GM19438 (cell line): ENCODE measurements at regions not wholly inside any gene's neighbourhood (a gene's known extent, or its start where the extent isn't known, plus 50 kb on each side); places are given as distances from the start of the nearest gene placed in this dataset.

Experiments
- ATAC-seq: cut with Tn5 transposase; IDR thresholded peaks from one replicate; pipeline ENCODE4 v1.9.1; 2021; ENCODE audit warnings: low read depth; ENCODE audit not compliant: unreplicated experiment

- ATAC-seq = no peak
Measured at GRCh38 chr2:228866044-228866443, 405.0 kb downstream of the PID1 start.

- ATAC-seq = no peak
Measured at GRCh38 chr2:228864131-228864530, 407.0 kb downstream of the PID1 start.

DNA sequence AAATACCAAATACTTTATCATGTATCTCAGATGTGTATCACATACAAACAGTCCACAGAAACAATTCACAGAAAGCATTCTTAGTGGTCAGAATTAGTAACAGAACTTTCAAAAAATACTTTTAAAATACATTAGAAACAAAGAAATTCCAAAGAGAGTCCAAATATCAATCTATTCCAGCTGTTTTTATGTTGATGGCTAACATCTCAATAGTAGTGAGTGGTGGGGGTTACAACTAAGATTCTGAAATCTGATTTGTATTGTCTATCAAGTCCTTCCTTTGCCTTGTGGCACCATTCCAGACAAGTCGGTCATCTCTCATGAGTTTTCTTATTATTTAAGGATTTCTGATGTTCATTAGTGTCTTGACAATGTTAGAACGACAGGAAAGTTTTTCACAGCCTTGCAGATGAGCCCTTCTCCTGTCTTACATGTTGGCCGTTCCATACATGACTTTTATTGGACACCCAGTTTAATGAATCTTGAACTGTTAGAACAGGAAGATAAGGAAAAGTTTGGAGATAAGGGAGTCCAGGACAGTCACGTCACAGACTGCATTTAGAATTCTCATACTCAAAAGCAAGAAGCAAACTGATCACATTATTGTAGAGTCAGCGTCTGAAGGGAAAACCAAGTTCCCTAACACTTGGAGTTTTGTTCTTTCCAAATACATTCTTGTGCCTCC lies 410.3 kb downstream of the PID1 start:
- no peak for ATAC-seq

- no peak for ATAC-seq
Measured at GRCh38 chr2:228853151-228853550, 417.9 kb downstream of the PID1 start.

DNA sequence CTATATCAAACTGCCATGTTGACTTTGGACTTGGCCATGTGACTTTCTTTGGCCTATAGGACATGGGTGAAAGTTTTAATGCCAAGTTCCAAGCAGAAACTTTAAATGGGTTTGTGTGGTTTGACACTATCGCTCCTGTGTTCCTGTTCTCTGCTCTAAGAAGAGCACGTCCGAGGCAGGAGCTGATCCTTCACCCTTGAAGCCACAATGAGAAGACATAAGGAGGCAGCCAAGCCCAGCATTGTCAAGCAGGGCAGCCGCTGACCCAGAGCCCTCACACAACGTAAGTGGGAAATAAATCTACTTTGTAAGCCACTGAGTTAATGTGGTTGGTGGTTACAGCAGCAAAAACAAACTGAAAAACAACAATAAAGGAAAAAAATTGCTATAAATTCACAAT lies 422.4 kb downstream of the PID1 start:
- ATAC-seq = no peak

DNA sequence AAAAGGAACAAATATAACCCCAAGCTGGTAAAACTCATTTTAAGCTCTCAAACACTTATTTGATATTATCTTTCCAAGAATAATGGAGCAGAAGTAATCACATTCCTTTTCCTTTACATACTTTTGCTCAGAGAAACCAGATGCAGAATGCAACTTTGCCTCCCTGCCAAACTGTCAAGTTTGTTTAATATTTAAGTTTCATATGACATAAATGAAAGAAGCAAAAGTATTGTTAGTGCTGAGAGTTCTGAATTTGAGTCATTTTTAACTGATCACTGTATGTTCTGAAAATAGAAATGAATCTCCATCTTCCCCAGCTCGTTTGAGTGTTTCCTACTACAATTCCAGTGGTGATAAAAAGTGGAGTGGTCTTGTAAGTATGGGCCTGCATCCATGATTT lies 423.4 kb downstream of the PID1 start:
- no peak for ATAC-seq

- ATAC-seq = no peak
Measured at GRCh38 chr2:228846161-228846560, 424.9 kb downstream of the PID1 start.

DNA sequence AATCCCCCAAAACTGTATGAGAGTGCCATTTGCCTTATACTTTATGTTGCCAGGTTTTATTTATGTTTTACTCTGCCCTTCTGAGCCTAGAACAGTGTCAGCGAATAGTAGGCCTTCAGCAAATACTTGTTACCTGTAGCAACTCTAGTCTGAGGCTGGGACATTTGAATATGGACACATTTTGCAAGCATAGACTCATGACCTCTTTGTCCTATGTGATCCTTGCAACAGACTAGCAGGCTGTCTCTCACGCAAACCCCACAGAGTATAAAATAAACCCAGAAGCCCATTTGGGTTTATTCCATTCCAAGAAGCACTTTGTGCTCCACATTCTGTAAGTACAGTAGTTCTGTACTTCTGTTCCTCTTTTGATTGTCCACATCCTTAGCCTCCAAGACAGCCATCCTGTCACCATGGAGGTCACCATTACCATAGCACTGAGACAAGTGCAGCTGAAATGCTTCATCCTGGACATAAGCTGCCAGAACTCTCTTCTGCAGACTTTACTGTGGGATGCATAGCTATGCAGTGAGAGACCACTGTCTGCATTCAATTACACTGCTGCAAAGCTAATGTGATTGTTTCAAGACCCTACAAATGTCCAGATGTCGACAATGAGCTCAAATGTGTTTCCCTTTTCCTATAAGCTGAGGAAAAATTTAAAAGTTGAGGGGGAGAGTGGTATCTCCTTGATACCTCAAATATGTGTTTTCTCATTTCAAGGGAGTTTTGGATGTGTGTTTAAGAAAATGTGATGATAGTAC lies 425.7 kb downstream of the PID1 start:
- no peak for ATAC-seq

DNA sequence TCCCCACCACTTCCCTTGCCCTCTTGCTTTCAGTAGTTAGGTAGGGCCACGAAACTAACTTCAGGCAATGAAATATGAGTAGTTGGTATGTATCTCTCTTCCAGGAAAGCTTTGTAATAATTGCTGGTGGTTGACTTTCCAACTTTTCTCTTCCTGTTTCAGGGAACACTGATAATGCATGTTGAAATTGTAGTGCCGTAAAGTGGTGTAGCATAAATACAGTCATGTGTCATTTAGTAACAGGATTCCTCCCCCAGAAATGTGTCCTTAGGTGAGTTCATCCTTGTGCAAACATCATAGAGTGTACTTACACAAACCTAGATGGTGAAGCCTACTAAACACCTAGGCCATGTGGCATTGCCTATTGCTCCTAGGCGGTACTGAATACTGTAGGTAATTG lies 429.2 kb downstream of the PID1 start:
- ATAC-seq = no peak

GRCh38 chr2:228841475-228841874 lies 429.6 kb downstream of the PID1 start:
- ATAC-seq = no peak

DNA sequence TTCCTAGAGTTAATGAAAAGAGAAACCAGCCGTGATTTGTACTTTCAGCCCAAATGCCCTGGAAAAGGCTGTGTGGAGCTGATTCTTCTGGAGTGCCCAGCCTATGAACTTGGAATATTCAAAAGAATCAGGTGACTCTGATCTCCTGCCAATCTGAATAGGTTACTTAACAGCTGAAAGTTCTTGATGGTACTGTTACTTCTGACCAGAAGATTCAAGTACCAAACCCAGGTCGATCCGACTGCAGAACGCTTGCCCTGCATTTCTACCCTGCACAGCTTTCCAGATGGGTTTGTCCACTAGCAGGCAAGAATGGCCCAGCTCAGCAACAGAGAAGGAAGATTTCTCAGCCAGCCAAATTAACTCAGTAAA lies 430.4 kb downstream of the PID1 start:
- no peak for ATAC-seq

DNA sequence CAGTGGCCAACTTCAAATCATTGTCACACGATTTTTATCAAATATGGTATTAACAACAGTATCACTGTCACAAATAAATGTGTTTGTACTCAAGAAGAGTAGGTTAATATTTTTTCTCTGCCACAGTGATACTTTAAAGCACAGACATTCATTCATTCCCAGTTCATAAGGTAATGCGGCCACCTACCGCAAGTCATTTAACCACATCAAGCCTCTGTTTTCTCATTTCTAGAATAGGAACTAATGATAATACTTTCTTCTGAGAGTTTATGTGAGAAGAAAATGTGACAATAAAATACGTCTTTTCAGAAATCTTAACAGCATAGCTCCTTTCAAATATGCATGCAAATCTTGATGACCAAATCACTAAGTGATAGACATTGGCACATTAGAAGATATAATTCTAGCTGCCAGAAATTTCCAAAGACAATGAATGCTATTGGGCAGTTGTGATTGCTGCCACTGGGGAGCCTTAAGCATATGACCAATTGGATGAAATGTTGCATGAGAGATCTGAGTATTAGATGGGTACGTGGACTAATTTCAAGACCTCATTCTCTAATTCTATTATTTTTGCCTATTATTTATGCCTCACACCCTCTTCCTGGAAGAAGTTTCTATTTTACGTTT lies 430.9 kb downstream of the PID1 start:
- ATAC-seq = no peak

- ATAC-seq = no peak
Measured at GRCh38 chr2:228839421-228839876, 431.6 kb downstream of the PID1 start.

DNA sequence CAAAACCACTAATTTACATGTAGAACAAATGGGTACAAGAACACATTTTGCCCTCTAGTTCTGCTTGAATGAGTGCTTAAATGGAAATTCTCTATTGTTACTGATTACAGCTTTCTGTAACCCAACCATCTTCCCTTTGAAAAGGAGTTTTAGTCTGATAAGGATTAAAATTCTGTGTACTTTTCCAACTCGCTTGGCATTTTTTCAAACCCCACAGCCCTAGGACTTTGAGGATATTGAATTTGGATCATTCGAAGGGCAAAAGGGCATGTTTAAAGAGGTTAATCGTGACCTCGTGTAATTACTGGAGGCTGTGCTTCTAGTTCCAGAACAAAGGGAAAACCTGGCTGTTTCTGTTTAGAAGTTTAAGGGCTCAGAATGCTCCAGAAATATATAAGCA lies 432.3 kb downstream of the PID1 start:
- ATAC-seq = no peak

DNA sequence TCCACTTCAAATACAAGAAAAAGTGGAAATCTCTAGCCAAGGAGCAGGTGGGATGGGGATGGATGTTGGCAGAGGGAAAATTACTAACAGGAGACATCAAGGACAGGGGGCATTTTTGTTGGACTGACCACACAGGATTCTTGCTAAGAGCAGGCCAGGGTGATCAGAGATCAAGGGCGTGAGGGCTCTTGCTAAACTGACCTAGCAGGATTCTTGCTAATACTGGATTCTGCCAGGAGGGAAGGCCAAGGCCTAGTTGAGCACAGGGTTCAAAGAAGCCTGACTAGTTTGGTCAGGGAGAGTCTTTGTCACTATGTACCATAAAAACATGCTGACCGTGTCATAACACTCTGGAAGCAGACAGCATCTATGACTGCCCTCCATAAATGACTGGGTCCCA lies 442.7 kb downstream of the PID1 start:
- ATAC-seq = no peak

DNA sequence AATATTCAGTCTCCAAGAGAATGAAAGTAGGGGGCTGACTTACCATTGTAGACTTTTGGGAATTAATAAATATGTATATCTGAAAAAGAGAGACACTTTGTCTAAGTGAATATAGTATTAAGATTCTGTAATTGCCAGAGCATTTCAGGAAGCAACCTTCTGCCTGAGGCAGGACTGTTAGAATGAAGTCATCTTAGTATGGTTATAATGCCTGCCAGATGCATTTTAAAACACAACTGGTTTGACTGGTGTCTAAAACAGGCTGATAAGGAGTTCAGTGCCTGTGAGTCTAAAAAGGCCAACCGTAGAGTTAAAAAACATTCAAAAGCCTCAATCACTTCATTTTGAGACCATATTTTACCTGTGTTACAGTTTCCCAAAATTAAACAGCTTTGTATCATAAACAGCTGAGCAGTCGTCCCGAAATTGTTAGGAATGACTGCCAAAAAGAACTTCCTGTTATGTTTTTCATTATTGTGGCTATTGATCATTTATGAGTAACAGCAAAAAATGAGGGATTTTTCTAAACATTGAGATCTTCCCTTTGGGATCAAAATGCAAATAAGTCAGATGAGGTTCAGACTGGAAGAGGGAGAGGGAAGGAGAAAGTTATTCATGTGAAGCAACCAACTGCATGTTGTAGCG lies 443.9 kb downstream of the PID1 start:
- no peak for ATAC-seq

GRCh38 chr2:228819701-228820100 lies 451.4 kb downstream of the PID1 start:
- no peak for ATAC-seq

- ATAC-seq = no peak
Measured at GRCh38 chr2:228802181-228803071, 468.7 kb downstream of the PID1 start.

DNA sequence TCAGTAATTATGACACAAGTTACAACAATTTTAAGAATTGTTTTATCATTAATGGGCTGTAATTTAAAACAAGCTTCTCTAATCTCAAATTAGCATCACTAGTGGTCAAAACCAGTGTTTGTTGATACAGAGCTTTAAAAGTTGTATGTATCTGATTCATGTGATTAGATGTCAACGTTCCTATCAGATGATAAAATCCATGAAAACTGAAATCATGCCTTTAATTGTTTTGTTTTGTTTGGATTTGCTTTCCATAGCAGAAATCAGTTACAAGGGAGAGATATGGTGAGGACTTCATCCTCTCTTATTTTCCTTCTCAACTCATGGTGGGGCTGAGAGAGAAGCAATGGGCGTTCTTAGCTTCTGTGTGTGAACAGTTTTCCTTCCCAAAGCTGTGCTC lies 469.6 kb downstream of the PID1 start:
- no peak for ATAC-seq

GRCh38 chr2:228799208-228799588 lies 471.9 kb downstream of the PID1 start:
- ATAC-seq = no peak
